Coronary artery (tissue), 2 donors: ENCODE measurements at regions not wholly inside any gene's neighbourhood (a gene's known extent, or its start where the extent isn't known, plus 50 kb on each side); places are given as distances from the start of the nearest gene placed in this dataset.

Experiments
- DNase-seq: peaks from one replicate; pipeline ENCODE4 v3.0.0-alpha.2; 2017; ENCODE audit warnings: low spot score
- H3K27ac ChIP-seq, 2 donors: fragments of 200-600 bp; sonication (generic); one replicate each; pipeline ENCODE4 v1.5.1; 2016 to 2019
- H3K4me3 ChIP-seq: fragments of 200-600 bp; sonication (generic); 2 replicates; pipeline ENCODE4 v1.5.1; 2016; ENCODE audit warnings: mild to moderate bottlenecking, moderate library complexity
- CTCF ChIP-seq: fragments of 200-600 bp; sonication (generic); IDR thresholded peaks from one replicate; pipeline ENCODE4 v1.5.1; 2019; ENCODE audit warnings: antibody characterized with exemption

DNA sequence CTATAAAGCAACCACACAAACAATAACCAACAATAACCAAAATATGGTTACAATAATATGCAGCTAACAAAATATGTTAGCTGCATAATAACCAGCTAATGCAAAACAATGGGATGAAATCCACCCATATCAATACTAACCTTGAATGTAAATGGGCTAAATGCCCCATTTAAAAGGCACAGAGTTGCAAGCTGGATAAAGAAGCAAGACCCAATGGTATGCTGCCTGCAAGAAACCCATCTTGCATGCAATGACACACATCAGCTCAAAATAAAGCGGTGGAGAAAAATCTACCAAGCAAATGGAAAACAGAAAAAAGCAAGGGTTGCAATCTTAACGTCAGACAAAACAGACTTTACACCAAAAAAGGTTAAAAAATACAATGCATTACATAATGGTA lies 316.5 kb upstream of the NR5A2 start:
- Histone ChIP-seq H3K27ac (no peak overlapping the region), H3K4me3 (no peak overlapping the region)
- no peak for DNase-seq
- no peak for TF ChIP-seq CTCF

- no peak for TF ChIP-seq CTCF
- H3K4me3 ChIP-seq: no peak overlapping the region
- no peak overlapping the region for H3K27ac ChIP-seq
- DNase-seq: no peak
These were observed 310.8 kb upstream of the NR5A2 start for GRCh38 chr1:199716729-199717128.

GRCh38 chr1:199719156-199719842 lies 308.2 kb upstream of the NR5A2 start:
- Histone ChIP-seq H3K4me3 (no peak overlapping the region), H3K27ac (no peak overlapping the region)
- no peak for TF ChIP-seq CTCF
- no peak for DNase-seq

DNA sequence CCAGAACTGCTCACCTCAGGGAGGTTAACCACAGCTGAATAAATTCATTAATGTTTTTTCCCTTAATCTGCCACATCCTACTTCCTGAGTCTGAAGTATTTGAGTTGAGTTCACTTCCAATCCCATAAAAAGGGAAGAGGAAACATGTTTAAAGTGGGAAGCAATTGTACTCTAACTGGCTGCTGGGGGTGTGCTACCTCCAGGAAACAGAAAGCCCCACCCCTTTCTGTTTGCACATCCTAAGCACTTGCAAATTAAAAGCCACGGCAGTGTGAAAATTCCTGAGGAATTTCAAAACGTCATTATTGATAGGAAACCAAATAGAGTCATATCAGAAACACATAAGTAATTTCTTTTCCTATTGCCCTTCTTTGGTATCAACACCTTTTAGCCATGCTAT lies 307.0 kb upstream of the NR5A2 start:
- DNase-seq: no peak
- TF ChIP-seq CTCF: no peak
- no peak overlapping the region for H3K27ac ChIP-seq
- no peak overlapping the region for H3K4me3 ChIP-seq

GRCh38 chr1:199721001-199721400 lies 306.5 kb upstream of the NR5A2 start:
- Histone ChIP-seq H3K27ac (no peak overlapping the region), H3K4me3 (no peak overlapping the region)
- DNase-seq: no peak
- TF ChIP-seq CTCF: no peak

DNA sequence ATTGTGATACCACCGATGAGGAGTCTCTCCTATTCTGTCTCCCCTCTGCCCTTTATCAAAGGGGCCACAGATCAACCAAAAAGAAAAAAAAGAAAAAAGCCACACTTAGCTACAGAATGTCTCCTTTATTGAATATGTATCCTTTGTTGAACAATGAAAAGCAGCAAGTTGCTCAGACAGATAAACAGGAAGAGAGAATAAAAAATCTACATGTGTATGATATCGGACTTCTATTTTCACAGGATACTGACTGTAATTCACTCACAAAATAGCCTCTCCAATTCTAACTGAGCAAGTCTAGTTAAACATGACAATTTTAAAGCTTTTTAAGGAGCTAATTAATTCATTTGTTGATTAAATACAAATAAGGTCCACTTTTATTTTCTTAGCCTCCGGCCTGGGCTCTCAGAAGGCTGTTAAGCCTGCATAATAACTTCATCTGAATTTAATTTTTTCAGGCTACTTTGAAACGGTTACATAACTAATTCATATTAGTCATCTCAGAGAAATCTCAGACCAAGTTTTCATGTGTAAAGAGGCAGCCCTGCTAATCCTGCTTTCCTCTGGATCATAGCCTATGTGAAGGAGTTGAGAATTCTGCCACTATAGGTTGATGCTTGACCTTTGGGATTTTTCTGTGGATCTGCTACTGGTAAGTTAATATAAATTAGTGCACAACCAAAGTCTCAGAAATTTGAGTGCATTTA lies 304.1 kb upstream of the NR5A2 start:
- no peak for DNase-seq
- no peak for TF ChIP-seq CTCF
- H3K4me3 ChIP-seq: no peak overlapping the region

DNA sequence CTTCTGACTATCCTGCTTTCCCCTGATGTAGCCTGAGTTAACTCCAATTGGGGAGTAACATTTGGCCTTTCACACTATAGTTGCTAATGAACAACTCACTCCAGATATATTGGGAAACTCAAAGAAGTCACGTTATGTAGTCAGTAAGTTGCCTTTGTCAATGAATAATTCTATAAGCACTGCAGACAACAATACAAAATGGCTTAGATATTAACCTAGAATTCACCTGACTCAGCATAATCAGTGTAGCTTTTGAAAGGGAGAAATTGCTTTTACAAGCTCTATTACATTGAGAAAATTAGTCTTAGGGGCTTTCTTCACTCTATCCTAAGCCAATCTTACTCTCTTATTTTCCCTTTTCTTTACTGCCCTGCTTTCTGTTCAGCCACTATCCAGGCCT lies 303.5 kb upstream of the NR5A2 start:
- Histone ChIP-seq H3K27ac (no peak overlapping the region), H3K4me3 (no peak overlapping the region)
- no peak for TF ChIP-seq CTCF
- DNase-seq: no peak

More for the DNA sequence above, 304.1 kb upstream of the NR5A2 start:
- H3K27ac ChIP-seq: no peak overlapping the region
